ENCODE measurements at regions not wholly inside any gene's neighbourhood (a gene's known extent, or its start where the extent isn't known, plus 50 kb on each side); places are given as distances from the start of the nearest gene placed in this dataset.
"Not testable (repeated sequence)": the region's sequence is repeated elsewhere in the genome, so short reads cannot be mapped to it uniquely, and the experiment has no call there.

DNA sequence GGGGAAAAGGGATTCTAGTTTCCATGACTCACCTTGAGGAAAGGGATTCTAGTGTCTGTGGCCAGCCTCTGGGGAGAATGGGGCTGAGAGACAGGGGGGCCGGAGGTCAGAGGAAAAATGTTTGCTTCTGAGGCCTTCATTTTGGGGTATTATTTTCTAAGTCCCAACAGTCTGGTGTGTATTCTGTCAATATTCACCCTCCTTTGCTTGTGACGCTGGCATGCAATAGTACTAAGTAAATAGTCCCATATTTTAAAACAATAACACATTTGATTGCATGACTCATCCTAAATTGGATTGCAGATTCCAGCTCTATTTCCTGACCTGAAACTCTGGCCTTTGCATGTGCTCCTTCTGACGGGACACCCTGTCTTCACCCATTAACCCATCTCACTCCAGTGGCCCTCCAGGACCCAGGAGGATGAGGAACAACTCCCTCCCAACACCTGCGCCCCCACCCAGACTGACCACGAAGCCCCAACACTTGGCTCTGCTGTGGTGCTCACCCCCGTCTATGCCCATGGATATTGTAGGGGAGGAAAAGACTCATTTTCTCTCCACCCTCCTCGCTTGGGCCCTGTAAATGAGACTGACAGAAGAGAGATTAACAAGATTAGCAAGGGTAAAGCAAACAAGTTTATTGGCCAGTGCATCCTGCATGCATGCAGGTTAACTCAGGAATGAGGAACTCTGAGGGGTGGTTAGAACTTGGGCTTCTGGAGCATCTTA is 495.6 kb upstream of the KLF6 start:
- no peak for DNase-seq

DNA sequence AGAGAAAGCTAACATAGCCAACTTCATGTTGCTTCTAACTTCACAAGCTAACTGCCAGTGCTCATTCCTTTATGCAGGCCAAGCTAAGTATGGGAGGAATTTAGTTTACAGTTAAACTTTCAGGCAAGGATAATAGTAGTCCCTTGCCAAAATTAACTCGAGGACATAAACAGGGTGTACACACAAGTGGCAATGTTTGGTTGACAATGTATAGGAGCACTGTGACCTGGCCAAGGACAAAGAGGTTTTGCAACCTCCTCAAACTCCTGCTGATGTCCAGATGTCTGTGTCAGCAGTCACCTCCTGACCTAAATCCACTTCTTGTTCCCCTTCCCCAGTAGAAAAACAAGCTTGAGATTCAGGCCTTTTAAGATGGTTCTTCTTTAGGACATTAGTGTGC is 494.6 kb upstream of the KLF6 start:
- no peak for DNase-seq

DNA sequence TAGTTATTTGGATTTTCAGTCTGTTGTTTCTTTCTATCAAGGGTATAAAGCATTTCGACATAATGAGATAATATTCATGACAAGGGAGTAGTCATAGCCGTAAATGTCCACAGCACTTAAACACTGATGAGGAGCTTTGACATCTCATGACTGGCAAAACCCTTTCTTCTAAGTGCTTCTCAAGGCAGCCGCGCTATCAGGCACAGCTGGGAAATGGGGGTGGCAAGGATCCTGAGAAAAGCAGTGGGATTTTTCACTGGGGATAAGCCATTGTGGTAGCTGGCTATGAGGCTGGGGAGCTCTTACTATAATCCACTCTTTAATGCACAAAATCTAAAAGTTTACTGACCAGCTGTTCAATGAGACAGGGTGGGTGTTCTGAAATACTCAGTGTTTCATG is 493.2 kb upstream of the KLF6 start:
- no peak for DNase-seq

DNA sequence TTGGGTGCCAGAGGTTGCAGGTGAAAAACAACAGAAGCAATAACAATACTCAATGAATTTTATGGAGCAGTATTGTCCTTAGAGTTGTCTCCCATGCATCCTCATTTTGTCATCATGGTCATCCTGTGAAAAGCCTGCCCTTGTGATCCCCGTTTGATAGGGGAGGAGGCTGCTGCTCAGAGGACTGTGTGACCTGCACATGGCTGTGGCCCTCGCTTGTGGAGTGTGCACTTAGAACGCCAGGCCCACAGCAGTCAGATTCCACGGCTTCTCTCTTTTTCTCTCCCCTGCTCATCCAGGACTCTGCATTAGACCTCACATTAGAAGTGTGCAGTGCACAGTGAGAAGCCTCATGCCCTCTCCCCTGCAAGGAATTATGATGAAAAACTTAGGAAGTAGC is 491.1 kb upstream of the KLF6 start:
- DNase-seq, result no peak

DNA sequence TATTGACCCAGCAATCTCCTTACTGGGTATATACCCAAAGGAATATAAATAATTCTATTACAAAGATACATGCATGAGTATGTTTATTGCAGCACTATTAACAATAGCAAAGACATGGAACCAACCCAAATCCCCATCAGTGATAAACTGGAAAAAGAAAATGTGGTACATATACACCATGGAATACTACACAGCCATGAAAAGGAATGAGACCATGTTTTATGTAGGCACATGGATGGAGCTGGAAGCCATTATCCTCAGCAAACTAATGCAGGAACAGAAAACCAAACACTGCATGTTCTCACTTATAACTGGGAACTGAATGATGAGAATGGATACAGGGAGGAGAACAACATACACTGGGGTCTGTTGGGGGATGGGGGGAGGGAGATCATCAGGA is 489.7 kb upstream of the KLF6 start:
- DNase-seq, result not testable (repeated sequence)

DNA sequence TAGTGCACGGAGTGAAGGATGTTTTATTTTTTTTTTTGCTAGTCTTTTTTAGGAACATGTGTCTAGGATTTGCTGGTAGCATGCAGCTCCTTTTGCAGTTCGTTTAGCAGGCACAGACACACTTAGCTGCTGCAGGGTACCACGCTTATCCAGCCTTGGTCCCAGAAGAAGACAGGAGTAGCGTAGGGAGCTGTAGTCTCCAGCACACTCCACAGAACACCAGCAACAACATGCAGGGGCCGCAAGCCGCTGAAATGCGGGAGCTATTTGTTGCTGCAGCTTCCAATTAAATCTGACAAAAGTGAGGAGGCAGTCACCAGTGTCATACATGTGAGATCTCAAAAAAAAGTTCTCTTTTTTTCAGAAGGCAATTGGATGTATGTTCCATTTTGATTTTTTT is 486.2 kb upstream of the KLF6 start:
- no peak for DNase-seq

DNA sequence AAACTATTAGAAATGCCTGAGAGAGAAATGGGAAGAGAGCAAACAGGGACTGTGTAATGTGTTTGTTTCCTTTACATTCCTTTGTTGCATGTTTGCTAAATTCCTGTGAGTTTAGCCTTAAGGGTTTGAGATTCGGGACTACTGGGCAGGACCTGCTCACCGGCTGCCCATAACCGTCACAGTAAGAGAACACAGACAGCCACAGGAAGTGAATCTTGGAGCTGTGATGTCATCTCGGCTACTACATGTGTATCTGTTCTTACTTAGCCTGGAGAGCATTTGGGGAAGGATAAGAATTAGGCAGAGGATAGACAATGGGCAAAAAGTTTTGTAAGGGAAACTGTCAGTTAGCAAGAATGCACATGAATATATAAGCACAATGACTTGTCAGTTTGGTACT is 485.1 kb upstream of the KLF6 start:
- DNase-seq, result no peak

DNA sequence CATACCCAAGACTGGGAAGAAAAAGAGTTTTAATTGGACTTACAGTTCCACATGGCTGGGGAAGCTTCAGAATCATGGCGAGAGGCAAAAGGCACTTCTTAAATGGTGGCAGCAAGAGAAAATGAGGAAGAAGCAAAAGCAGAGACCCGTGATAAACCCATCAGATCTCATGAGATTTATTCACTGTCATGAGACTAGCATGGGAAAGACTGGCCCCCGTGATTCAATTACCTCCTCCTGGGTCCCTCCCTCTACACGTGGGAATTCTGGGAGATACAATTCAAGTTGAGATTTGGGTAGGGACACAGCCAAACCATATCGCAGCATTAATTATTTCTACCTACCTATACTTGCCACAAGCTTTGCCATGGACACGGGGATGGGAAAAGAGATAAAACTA is 483.5 kb upstream of the KLF6 start:
- DNase-seq, result not testable (repeated sequence)

DNA sequence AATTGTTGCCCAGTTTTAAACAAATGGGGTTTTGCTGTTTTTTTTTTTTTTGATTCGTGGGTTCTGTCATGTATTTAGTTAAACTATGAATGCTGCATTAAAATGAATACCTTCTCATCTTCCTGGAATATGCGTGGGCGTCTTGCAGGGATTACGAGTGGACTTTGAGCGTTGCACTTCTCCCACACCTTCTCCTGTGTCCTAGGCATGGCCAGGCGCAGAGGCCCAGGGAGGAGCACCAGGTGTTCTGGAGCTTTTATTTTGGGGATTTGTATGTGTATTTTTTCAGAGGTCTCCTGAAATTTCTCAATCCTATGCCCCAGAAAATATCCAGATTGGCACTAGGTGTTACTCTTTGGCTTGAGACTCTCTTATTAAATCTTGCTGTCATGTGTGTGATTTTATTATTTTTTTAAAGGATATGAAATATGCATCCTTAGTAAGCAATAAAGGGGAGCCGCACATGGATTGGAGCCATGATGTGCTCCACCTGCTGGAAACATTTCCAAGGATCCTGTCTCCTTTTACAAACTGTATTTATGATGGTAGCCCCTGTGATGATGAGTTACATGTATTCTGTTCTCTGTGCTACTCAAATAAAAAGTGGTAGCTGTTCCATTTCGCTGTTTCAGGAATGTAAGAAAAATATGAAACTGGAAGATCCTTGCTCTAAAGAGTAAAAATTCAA is 482.2 kb upstream of the KLF6 start:
- DNase-seq, result no peak

DNA sequence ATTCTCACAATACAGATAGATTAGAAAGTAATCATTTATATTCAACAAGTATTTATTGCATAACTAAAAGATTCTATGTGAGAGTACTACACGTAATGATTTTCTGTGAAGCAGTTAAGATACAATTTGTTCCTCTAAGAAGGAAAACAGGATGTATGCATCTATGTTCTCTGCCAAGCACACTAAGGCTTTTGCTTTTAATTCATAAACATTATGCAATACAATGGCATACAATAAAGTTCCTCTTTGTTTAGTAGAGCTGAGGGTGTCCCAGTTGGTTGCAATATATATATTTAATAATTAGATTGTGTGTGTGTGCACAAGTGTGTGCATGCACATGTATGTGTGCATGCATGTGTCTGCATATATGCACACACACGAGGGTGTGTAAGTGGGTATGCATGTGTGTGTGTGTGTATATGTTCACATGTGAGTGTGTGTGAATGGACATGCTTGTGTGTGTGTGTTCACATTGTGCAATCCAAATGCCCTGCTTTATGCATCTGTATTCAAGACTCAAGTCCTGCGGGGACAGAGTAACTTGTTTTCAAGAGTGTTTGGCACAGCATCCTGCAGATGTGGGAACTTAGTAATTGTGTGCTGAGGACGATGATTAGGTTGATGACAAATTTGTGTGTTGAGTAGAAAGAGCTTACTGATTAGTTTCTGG is 481.5 kb upstream of the KLF6 start:
- no peak for DNase-seq

DNA sequence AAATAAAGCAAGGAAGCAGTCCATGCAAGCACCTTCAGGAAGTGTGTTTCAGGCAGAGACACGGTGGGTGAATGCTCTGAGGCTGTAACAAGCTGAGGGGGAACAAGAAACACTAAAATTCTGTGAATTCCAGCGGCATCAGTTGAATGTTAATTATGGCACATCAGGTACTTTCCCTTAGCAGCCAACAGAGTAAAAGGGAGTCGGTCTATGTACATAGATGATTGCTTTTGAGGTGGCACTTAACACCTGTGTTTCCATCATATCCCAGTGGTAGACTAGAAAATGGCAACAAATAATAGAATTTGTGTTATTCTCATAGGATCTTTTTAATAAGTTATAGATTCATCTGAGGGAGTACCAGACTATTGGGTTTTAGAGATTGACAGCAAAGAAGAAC is 481.0 kb upstream of the KLF6 start:
- no peak for DNase-seq

DNA sequence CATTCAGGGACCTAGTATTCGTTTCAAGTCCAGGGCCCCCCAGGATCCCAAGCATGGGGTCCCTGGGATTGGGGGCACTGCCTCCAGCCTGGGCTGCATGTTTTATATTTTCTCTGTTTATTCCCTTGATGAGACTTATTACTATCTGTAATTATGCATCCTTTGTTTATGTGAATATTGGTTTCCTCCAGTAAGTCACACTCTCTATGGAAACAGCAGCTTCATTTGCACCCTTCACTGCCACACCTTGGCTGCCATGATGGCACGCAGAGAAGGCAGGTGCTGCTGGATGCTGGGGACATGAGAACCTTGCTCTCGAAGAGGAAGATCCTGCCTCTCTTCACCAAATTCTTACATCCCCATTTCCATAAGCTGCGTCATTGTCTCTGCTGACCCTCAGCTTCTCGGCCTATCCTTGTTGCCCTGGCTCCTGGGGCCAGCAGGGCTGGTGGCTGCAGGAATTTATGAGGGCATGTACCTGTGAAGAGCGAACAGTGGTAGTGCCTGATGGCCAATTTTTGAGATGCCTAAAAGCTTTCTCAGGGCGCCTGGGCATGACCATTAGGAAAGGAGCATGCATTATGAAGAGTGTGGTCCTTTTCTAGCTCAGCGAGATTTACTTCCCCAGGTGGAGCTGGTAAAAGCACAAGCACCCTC is 479.3 kb upstream of the KLF6 start:
- no peak for DNase-seq

DNA sequence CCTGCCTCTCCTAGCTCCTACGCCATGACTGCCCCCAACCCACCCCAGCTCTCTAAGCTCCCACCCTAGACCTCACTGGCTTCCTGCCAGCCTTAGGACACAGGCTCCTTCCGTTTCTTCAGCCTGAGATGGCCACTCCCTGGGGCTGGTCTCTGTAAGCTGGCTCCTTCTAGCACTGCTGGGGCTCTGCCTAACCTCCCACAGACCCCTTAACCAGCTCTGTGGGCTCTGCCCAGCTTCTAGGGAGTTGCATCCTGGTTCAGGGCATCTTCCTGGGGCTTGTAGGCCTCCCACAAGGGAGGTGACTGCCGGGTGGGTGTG is 478.6 kb upstream of the KLF6 start:
- DNase-seq, result no peak

DNA sequence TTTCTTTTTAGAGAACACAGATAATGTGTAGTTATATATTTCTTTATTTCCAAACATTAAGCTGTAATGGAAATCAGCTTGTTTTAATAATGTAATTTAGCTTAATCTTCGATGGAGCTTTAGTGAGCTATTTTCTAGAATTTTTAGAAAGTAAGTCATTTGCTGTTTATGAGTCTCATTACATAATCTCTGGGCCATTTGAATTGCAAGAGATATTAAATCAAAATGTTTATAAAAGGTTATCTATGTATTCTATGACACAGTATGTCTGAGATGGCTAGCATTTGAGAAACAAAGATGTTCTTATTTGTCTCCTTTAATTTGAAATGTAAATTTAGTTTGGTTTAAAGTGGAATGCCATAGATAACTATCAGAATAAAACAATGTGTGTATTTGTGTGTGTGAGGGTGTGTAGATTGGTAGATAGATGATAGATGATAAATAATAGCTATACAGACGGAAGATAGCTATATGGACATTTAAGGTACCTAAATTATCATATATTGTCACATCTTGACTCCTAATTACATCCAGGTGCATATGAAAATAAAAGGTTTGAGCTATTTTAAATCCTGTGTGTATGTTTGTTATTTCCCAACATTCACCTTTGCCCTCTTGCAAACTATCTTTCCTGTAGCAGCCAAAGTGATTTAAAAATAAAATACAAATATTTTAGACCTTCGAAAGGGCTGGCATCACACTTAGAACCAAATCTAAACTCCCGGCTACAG is 478.0 kb upstream of the KLF6 start:
- DNase-seq, result no peak

DNA sequence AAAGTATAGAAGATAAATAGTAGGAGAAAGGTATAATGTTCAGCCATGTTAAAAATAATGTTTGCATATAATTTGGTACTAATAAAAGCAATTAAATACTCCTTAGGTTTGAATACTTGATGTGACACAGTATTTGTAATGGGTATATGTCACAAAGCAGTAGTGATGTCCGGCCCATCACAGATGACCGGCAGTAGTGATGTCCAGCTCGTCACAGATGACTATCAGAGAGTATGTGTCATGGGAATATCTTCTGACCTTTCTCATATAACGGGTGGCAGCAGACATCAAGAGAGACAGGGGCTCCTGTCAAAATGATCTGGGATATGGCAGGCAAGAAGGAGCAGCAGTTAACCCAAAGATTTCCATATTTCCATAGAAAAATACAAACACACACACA is 477.4 kb upstream of the KLF6 start:
- DNase-seq, result no peak

DNA sequence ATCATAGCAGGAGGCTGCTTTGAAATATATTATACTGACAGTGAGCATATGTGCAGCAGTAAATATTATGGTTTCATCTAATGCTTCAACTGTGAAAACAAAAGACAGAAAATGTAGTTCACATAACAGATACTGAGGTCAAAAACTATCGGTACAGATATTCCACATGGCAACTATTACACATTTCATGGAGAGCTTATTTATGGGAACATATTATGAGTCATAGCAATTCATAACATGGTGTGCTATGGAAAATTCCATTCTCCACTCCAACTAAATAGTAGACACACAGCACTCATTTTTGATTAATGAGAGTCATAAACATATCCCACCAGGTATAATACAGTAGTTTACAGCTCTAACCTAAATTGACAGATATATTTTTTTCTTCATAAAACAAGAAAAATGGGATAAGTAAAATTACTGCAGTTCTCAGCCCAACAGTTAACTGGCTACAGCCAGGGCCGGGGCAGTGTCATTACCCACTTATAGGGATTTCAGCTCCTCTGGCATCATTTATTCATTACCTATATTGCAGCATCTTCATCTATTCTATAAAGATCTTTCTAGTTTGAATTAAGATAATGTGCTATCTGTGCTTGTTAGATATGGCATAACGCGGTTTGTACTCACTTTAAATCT is 475.6 kb upstream of the KLF6 start:
- no peak for DNase-seq

DNA sequence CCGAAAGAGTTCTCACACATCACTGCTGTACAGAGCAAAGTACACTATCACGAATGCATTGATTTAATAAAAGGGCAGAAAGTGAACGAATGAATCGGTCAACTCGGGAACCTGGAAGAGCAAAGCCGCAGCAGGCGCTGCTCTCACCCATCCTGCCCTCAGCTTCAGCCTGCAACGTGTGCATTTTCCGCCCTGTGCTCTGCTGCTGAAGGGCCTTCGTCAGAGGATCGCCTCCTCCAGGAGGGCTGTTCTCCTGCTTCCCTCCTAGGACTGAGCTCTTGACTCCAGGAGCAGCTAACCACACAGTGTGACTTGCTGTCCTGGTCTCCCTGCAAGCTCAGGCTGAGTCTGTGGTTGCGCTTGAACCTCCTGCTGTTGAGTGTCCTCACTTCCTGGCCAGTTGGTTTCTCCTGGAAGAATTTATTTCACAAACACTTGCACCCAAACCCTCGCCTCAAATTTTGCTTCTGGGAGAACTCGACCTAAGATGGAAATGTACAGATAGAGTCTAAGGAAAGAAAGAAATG is 473.0 kb upstream of the KLF6 start:
- DNase-seq, result no peak

DNA sequence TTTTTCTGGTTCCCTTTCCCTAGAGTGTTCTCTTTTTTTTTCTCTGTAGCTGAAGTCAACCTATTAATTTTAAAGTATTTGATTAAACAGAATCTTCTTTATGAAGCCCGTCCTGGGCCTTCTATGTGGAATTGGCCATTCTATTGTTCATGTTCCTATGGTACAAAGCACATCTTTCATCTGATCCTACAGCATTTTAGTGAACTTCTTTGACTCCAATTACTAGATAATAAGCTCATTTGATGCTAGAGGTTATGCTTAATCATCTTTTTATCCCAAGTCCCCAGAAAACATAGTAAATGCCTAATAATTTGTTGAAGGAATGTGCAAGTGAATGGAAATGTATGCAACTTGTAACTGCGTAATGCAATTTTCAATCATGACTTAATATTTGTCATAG is 472.0 kb upstream of the KLF6 start:
- no peak for DNase-seq

DNA sequence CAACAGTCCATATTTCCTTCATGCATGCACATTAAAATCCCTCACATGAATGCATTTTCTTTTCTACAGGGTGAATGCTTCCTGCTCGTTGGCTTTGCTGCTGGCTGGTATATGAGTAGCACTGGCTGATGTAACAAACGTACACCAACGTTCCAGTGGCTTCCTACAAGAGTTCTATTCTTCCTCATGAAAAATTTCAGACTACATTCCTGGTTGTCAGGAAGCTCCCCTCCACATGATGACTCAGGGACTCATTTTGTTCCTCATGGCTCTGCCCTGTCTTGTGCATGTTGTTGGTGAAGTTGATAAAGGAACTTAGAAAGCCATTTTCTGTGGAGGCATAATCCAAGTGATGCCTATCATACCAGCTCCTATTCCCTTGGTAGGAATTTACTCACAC is 470.7 kb upstream of the KLF6 start:
- DNase-seq, result no peak

DNA sequence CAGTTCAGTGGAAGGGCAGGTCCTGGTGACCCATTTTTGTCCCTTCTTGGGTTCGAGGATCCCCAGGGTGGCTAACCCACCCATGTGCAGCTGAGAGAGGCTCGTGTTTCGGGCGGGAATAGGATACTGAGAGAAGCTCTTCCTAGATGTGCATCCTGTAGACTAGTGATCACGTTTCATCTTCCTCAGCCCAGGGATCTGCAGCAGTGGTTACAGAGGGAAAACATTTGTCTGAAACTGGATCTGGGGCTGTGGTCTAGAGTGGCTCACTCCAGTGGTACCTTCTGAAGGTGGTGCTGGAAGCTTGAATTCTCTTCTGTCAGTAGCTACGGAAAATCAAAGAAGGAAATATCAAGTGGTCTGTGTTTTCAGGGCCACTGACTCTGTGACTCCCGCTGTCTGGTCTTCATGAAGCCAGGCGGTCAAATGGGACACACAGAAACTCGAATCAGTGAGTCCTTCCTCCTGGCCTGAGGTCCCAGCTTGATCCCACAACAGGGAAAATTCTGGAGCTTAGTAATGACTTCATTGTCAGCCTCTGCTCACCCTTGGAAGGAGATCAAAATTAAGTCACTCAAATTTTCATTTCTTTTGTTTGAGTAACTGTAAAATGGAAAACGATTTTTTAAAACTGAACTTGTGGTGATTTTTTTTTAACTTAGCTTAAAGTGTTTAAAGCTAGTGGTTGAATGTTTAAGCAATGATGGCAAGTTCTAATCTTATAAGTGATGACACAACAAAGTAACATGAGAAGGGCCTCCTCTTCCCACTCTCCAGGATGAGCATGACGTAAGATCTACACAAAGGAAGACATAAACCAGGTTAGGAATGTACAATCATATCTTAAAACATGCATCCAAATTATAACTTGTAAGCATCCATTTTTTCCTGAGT is 469.3 kb upstream of the KLF6 start:
- DNase-seq, result no peak

DNA sequence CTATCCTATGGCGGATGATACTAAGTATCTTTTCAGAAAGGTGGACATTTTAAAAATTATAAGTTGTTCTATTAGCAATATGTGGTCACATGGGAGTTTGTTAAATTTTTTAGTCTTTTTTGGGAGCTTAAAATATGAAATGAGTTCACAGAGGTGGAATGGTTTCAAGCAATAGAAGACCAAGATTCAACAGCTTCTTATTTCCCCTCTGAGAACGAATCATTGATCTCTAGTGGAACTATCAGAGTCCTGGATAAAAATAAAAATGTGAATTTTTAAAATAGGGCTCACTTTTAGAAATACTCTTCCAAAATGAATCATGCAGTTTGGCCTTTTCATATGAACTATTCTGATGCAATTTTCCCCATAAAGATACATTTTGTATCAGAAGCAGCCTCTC is 467.7 kb upstream of the KLF6 start:
- no peak for DNase-seq

DNA sequence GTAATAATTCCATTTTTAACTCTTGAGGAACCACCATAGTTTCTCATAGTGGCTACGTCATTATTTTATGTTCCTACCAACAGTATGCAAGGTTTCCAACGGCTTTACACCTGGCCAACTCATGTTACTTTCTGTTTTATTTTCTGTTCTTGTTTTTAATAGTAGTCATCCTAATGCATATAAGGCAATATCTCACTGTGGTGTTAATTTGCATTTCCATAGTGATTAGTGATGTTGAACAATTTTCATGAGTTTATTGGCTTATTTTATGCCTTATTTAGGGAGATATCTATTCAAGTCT is 465.5 kb upstream of the KLF6 start:
- no peak for DNase-seq
